Medulla oblongata (tissue), 1 donor: ENCODE measurements at regions not wholly inside any gene's neighbourhood (a gene's known extent, or its start where the extent isn't known, plus 50 kb on each side); places are given as distances from the start of the nearest gene placed in this dataset.
"Not testable (repeated sequence)": the region's sequence is repeated elsewhere in the genome, so short reads cannot be mapped to it uniquely, and the experiment has no call there.

Source experiments
- DNase-seq: peaks from one replicate; pipeline ENCODE4 v3.0.0-alpha.2; 2015; ENCODE audit errors: extremely low spot score

DNA sequence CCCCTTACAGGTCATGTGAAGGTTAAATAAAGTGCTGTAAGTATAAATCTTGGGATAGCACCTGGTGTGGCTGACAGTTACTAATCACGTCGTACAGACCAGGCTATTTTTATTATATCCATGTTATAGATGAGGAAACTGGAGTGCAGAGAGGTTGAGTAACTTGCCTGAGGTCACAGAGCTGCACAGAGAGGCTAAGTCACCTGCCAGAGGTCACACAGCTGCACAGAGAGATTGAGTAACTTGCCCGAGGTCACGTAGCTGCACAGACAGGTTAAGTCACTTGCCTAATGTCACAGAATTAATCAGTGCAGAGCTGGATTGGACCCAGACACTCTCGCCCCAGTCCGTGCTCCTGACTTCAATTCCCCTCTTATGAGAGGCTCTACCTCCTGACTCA is 171.5 kb downstream of the NUP210 start:
- DNase-seq, result no peak

DNA sequence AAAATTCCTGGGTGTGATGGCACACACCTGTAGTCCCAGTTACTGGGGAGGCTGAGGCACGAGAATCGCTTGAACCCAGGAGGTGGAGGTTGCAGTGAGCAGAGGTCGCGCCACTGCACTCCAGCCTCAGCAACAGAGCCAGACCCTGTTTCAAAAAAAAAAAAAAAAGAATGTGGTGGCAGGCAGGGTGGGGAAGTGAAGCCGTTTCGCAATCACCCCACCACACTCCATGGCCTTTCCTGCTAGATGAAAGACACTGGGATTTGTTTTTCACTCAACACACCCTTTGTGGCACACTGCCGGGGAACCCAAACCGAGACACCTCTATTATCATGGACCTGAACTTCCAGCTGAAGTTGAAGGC is 172.4 kb upstream of the IQSEC1 start:
- DNase-seq, result no peak

DNA sequence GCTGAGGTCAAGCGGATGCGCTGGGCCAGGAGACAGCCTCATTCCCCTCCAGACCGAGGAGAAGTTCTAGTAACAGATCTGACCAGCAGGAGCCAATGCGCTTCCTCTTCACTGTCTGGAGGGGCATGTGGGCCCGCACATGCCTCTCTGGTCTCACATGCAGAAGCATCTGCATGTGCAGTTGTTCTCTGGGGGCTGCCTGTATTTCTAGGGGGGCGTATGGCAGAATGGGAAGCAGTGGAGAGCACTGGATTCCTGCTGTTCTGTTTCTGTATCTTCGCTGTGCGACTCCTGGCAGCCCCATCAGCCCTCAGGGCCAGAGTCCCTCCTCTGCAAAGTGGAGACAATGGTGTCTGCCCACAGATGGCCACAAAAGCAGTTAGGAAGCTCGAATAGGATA is 170.4 kb upstream of the IQSEC1 start:
- no peak for DNase-seq

DNA sequence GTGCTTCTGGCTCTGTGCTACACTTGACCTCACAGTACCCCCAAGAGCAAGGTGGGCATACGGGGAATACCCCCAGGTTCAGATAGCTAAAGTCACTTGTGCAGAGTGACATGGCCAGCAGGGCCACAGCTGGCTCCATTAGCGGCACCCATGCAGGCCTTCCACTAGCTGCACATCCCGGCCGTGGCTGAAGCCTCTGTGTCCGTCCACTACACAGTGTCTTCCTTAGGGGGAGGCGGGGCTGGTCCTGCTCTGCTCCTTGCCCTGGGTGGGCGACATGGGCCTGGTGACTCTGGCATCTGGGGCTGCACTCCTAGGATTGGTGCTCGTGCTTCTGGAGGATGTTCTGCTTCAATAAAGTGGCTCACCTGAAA is 169.1 kb upstream of the IQSEC1 start:
- no peak for DNase-seq

DNA sequence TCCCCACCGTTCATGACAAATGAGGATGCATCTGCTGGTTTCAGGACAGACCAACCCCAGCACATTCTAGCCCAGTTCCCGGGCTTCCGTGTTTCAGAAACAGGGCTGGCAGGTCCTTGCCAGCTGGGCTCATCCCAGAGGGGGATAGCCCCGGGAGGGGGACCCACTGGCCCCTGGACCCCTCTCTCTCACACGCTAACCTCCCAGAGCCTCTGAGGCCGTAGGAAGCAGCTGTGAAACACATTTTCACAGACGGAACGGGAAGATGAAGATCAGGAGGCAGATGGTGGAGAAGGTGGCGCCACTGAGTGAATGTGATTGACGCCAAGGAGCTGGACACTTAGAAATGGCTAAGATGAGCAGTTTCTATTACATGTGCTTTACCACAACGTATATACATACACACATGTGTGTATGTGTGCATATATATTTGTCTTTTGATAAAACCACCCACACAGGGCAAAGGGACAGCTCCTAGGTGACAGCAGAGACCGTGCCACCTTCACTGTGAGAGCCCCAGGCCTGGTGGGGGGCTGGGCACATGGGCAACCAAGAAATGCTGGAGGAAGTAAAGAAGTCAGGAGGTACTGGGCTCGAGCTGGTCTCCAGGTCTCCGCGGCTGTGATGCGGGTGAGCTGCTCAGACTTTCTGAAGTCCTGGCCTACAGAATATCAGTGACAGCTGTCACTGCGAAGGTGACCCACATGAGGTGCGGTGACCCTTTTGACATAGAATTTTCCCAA is 168.6 kb upstream of the IQSEC1 start:
- DNase-seq, result no peak

DNA sequence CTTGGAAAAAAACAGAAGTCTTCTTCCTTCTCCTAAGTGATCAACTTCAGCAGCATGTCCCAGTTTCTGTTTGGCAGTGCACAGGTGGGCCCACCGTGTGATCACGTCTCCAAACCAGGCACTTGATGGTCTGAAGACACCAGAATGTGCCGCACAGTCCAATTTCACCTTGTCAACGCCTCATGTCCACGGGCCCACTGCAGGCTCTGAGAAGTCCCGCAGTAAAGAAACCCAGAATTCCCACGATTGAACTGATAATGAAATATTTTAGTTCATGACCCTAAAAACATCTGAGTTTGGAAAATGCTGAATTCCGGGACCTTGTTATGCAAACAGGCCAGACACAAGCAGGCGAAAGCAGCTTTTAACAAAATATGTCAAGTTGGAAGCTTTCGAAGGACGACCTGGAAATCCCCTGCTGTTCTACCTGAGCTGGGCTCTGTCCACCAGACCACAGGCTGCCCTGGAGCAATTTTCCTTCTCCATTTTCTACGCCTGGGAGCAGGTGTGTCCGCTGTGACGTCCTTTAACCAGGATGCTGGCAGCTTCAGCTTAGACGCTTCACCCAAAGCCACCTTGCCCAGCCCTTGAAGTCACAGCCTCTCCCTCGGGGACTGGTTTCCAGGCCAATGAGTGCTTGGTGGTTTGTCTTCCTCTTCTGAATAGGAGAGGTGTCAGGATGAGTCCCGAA is 167.8 kb upstream of the IQSEC1 start:
- DNase-seq, result no peak

DNA sequence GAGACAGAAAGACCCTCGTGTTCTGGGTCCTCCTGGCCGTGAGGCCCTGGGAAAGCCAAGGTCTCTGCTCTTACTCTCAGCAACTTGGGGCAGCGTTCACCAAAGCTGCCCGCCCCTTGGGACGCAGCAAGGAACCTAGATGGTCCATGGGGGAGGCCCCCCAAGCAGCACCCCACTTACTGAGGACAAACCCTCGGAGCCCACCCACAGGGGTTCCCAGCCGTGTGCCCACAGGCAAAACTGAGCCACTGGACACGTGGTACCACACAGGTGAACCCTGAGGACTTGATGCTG is 166.2 kb upstream of the IQSEC1 start:
- no peak for DNase-seq

DNA sequence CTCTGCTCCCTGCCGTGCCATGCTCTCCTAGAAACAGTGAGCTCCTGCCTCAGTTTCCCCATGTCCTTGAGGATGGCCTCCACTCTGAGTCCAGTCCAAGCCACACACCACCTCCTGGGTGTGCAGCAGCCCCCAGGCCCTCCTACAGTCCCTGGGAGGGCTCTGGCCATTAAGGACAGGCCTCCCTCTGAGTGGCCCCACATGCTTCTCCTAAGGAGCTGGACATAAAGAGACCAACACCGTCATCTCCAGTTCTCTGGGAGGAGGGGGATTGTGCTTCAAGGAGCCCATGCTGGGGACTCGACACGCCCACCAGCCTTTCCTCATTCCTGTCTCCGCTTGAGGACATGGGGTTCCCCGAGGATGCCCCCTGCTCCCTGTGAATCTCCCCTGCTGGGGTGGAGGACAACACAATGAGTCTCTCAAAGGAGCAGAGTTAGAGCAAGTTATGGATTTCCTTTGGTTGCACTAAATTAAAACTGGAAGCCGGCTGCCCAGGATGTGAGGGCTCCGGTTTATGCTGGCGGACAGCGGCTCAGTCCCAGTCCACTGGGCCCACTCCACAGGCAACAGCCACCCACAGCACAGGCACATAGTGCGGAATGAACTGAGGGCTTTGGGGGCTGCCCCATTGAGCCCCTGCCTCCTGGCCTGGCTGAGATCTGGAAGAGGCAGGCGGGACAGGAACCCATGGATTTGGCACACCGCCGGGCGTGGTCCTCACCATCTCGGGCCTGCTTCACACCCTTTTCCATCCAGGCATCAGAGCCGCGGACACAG is 165.6 kb upstream of the IQSEC1 start:
- DNase-seq, result no peak

DNA sequence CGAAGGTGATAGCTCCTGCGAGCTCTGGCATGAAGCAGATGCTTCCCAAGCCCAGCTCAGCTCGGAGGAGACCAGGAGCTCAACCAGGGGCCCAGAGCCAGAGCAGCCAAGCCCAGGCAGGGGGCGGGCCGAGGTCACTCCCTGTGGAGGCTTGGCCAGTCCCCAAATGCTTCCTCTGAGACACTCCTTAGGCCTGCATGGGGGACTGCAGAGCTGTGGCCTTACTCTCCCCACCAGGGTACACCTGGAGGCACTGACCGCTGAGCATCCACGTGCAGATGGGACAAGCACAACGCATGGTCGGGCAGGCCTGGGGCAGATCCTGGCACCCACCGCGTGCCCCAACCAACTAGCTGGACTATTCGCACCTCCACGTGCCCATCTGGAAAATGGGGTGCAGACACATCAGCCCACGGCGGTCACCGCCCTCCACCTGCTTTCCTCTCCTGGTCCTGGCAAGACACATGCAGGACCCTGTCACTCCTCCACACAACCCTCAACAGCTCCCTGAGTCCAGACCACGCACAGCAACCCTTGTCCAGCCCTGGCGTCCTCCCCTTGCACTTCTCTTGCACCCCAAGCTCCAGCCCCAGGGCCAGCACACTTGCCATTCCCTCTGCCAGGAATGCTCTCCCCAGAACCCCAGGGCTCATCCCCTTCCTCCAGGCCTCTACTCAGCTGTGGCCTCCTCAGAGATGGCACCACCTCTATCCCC is 164.7 kb upstream of the IQSEC1 start:
- DNase-seq, result no peak

DNA sequence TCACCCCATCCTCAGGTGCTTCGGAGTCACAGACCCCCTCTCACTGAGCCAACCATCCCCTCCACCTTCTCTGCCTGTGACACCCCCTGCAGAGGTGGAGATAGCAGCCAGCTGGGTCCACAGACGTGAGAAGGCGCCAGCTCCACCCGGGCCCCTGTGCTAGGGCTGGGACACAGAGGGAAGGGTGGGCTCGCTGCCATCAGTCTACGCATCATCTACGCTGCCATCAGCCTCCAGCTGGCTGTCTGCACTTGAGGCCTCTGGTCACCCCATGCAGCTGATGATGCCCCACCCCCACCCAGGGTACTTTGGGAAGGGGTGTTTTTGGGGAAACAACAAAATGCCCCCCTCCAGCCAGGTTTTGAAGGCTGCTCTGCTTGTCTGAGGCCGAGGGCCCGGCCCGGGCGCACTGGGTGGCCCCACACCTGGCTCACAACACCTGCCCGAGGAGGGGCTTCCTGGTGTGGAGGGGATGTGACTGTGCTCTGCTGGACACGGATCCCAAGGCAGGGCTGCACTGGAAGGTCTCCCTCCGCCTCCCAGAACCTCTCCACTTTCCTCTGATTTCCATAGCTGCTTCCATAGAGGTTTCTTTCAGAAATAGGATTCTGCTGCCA is 163.4 kb upstream of the IQSEC1 start:
- no peak for DNase-seq

DNA sequence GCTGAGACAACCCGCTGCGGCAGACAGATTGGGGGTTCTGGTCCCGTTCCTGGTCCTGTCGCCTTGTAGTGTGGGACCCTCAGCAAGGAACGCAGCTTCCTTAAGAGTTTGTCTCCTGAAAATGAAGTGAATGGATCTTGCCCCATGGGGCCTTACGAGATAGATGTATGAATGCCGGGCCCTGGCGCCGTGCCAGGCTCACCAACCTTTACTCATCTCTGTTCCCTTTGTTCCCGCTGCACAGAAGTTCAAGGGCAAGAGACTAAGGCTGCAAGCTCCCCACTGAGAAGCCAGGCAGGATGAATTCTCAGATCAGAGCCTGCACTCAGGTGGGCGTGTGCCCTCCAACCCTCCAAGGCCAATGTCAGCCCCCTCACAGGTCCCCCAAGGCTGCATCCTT is 162.7 kb upstream of the IQSEC1 start:
- no peak for DNase-seq

DNA sequence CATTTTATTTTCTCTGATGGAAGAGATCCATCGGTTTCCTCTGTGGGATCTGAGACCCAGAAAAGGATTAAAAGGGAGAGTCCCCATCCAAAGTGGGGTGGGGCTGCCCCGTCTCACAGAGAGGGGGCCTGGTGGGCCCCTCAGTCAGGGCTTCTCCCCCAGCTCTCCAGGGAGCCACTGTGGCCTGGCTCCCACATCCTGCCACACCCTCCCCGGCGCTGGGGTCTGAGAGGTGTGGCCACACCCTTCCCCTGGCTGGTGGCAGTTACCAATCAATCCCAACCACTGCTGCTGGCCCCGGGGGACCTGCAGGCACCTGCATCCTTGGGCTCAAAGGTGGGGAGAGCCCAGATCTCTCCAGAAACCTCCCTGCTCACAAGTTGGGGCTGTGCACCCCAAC is 161.8 kb upstream of the IQSEC1 start:
- DNase-seq, result no peak

DNA sequence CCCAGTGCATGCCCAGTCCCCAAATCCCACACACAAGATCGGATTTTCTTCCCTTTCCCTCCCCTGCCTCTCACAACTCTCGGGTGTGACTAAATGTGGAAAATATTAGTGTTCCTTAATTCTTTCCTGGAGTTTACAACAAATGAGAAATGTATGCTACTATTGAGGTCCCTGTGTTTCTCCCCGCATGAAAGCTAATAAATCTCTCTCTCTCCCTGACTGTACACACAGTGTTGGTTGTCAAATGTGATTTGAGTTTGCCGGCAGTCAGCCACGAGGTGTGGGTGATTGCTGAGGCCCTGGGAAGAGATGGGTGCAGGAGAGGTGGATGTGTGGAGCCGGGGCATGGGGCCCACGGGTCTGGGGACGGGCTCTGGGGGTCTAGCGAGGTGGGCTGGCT is 161.4 kb upstream of the IQSEC1 start:
- no peak for DNase-seq

DNA sequence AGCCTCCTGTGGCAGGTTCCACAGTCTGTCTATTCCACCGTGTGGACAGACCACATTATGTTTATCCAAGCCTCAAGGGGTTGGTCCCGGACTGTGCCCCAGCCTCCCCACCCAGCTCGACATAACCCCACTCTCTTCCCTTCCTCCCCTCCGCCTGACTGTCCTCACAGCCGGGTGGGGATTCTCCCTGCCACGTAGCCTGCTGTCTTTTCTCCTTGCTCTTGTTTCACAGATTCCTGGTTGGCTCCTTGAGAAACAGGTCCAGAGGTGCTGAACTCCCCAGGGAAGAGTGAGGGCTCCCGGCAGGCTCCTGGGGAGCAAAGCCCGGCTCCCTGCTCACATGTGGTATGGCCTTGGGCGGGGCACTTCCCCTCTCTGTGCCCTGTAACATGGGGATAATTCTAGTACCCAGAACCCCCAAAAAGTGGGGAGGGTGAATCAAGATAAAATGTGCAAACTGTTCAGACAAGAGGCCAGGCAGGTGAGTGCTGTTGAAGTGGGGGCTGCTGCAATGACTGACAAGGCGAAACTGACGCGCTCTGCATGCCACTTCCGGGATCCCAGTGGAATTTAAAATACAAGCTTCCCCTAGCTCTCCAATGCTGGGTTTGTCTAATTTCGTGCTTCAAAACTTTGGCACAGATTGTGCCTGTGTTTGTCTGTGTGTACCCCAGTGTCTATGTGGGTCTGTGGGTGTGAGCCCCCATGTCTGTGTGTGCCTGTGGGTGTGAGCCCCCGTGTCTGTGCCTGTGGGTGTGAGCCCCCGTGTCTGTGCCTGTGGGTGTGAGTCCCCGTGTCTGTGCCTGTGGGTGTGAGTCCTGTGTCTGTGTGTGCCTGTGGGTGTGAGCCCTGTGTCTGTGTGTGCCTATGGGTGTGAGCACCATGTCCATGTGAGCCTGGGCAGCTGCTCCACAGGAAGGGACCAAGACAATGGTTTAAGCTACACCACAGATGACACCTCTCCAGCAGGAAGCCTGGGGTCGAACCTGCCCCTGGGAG is 160.6 kb upstream of the IQSEC1 start:
- DNase-seq, result no peak

DNA sequence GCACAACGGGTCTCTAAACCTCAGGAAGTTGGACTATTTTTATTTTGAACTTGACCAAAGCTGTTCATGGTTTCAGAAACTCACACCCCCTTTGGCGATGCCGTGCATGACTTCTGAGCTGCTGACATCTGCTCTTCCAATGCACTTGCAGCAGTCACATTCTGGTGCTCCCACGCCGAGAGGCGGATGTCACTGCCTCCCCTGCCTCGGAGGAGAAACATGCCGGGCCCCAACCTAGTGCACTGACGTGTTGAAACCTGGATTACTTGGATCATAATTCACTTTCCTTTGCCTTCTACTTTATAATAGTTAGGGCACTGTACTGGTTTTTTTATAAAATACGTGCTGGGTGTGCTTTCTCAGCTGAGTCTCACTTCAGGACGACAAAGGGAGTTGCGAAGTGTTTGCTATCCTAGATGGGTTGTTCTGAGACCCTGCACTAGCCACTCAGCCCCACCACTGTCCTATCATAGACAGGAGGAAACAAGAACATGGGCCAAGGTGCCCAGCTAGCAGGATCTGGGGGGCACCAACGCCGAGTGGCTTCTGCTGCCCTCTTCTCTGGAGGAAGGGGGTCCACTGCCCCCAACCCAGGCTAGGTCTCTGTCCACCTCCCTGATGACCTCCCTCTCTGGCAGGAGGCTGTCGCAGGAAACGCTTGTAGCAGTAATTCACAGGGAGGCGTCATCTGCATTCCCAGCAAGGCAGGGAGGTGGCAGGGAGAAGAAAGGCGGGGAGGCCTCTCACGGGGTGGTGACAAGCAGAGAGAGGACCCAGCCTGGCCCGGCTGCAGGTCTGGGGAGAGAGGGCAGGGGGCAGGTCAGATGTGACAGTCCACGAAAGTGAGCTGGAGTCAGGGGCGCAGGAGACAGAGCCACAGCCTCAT is 158.8 kb upstream of the IQSEC1 start:
- no peak for DNase-seq

DNA sequence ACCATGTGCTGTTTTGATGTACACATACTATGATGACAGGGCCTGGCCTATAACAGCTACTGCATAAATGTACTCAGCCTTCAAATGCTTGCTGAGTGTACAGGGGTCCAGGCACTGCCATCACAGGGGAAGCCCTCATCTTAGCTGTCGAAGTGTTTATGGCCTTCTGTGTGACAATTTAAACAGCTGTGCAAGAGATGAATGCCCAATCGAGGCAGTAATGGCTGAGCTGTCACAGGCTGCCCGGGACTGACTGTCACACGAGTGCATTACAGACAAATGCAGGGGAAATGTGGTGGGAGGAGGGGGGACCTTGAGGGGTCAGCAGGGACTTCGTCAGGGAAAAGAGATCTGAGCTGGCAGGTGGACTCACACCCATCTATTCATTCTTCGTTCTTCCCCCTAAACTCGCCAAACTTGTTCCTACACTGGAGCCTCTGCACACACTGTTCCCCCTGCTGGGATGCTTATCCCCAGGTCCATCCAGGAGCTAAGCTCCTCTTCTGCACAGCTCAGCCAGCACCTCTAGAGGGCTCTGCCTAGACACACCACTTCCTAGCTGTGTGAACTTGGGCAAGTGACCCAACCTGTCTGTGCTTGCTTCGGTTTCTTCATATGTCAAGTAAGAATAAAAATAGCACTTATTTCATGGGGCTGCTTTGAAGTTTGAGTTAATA is 156.2 kb upstream of the IQSEC1 start:
- no peak for DNase-seq

DNA sequence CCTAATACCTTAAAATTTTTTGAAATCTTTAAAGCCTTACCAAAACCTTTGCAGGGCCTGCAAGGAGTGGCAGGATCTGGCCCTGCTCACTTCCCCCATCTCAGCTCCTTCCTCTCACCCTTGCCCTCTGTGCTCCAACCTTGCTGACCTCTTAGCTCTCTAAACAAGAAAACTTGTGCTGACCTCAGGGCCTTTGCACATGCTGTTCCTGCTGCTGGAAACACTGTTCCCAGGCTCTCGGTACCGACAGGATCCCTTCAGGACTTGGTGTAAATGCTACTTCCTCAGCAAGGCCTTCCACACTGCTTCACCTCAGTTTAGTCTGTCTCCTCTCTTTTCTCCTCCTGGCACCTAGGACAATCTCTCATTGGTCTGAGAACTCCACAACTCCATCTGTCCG is 155.4 kb upstream of the IQSEC1 start:
- DNase-seq, result no peak

DNA sequence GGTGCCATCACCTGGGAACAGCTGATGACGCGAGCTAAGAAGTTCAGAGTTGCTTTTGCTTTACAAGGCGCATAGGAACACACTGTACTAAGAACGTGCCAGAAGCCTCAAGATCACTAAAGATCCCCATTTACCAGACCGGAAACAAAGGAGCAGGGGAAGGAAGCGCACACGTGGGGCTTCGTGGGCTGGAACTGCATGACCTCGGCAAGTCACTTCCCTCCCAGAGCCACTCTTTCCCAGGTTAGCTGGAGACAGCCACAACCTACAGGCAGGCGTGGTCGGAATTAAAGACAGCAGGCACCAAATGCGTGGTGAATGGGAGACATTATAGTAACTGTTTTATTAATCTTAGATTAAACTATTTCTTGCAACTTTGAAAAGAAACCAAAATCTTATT is 154.9 kb upstream of the IQSEC1 start:
- DNase-seq, result not testable (repeated sequence)
